ENCODE measurements at regions not wholly inside any gene's neighbourhood (a gene's known extent, or its start where the extent isn't known, plus 50 kb on each side); places are given as distances from the start of the nearest gene placed in this dataset.

DNA sequence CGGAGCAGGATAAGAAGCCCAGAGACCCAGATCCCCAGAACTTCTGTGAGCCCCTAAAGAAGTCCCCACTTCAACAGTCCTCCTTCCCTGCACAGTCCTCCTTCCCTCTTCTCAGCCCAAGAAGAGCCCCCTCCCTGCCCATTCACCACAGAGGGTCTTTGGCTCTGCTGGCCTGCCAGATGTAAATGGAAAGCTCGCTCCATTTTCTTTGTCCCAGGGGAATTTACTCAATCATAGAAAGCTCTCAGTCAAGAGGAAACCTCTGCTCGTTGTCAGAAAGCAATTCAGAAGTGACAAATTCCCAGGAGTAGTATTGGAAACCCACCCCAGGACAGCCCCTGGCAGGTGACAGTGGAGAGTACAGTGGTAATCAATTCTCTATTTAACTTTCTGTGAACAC, 105.5 kb upstream of the SMAD3 start:
- TF ChIP-seq, protein P1, sequence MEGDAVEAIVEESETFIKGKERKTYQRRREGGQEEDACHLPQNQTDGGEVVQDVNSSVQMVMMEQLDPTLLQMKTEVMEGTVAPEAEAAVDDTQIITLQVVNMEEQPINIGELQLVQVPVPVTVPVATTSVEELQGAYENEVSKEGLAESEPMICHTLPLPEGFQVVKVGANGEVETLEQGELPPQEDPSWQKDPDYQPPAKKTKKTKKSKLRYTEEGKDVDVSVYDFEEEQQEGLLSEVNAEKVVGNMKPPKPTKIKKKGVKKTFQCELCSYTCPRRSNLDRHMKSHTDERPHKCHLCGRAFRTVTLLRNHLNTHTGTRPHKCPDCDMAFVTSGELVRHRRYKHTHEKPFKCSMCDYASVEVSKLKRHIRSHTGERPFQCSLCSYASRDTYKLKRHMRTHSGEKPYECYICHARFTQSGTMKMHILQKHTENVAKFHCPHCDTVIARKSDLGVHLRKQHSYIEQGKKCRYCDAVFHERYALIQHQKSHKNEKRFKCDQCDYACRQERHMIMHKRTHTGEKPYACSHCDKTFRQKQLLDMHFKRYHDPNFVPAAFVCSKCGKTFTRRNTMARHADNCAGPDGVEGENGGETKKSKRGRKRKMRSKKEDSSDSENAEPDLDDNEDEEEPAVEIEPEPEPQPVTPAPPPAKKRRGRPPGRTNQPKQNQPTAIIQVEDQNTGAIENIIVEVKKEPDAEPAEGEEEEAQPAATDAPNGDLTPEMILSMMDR (IDR thresholded peaks at IDR 0.05): no peak
- TF ChIP-seq POLR2AphosphoS5 (IDR thresholded peaks at IDR 0.05): no peak
- TF ChIP-seq POLR2A (IDR thresholded peaks at IDR 0.05): no peak
- no peak for TF ChIP-seq EP300 (IDR thresholded peaks at IDR 0.05; ENCODE audit: low read depth)

Data from transverse colon (tissue), 4 donors.